H1 (cell line): ENCODE measurements at regions not wholly inside any gene's neighbourhood (a gene's known extent, or its start where the extent isn't known, plus 50 kb on each side); places are given as distances from the start of the nearest gene placed in this dataset.

Experiments used
- CTCF ChIA-PET: fragments of 300-600 bp; sonication (Branson Sonifier 250); formaldehyde crosslinking; loops from one replicate; lab custom pipeline; 2021; ENCODE audit not compliant: partially characterized antibody; lab: Charles Lee
- POLR2A ChIA-PET: fragments of 300-600 bp; sonication (Branson Sonifier 250); formaldehyde crosslinking; loops from one replicate; lab custom pipeline; 2021; ENCODE audit warnings: inconsistent platforms; ENCODE audit not compliant: partially characterized antibody; lab: Charles Lee
- DNase-seq, 2 experiments: peaks; one replicate each; pipeline versions ENCODE4 v3.0.0 to v3.0.0-alpha.2; 2010 to 2022; ENCODE audit warnings: low spot score in 2 of 2, low read depth in 1 of 2, mixed read lengths in 1 of 2
- FAIRE-seq: peaks from 2 replicates; lab custom pipeline; 2011; peaks lifted over from hg19 to GRCh38; lab: Jason Lieb, UNC
- H2AFZ ChIP-seq: 2 replicates; pipeline ENCODE4 v1.8.1; 2012; ENCODE audit warnings: low read length, inconsistent platforms
- H2AK5ac ChIP-seq: 2 replicates; pipeline ENCODE4 v1.6.1; 2013; ENCODE audit warnings: low read depth, low read length
- H2BK120ac ChIP-seq: replicated peaks from 2 replicates; pipeline ENCODE3; 2013; ENCODE audit warnings: low read depth, low read length, inconsistent platforms
- H2BK12ac ChIP-seq: 2 replicates; pipeline ENCODE4 v1.6.1; 2013; ENCODE audit warnings: low read depth, low read length
- H2BK15ac ChIP-seq: 2 replicates; pipeline ENCODE4 v1.6.1; 2013; ENCODE audit warnings: low read length
- H2BK20ac ChIP-seq: 2 replicates; pipeline ENCODE4 v1.6.1; 2013; ENCODE audit warnings: low read length
- H2BK5ac ChIP-seq: 2 replicates; pipeline ENCODE4 v1.6.1; 2013; ENCODE audit warnings: low read depth, low read length
- H3K14ac ChIP-seq: 2 replicates; pipeline ENCODE4 v1.6.1; 2013; ENCODE audit warnings: inconsistent platforms; ENCODE audit not compliant: insufficient read length
- H3K18ac ChIP-seq: 2 replicates; pipeline ENCODE4 v1.6.1; 2013; ENCODE audit warnings: low read length; ENCODE audit errors: extremely low read depth
- H3K23ac ChIP-seq: 2 replicates; pipeline ENCODE4 v1.6.1; 2013; ENCODE audit warnings: inconsistent platforms; ENCODE audit not compliant: insufficient read length
- H3K23me2 ChIP-seq: 2 replicates; pipeline ENCODE4 v1.6.1; 2013; ENCODE audit warnings: low read depth, low read length
- H3K27ac ChIP-seq: 2 replicates; pipeline ENCODE4 v1.6.1; 2011; ENCODE audit warnings: low read depth, low read length, inconsistent platforms
- H3K27me3 ChIP-seq, 4 experiments: replicated peaks in 1 of 4; 1 replicate in 1 of 4; 2 replicates in 3 of 4; pipeline versions ENCODE4 v1.6.1 to v1.8.1; 2011 to 2013; ENCODE audit warnings: low read length in 3 of 4, mild to moderate bottlenecking in 3 of 4, inconsistent platforms in 2 of 4, mixed read lengths in 2 of 4, moderate library complexity in 1 of 4; ENCODE audit not compliant: control insufficient read depth in 3 of 4, insufficient read depth in 3 of 4; ENCODE audit errors: extremely low read depth in 1 of 4
- H3K36me3 ChIP-seq, 4 experiments: 2 replicates each; pipeline versions ENCODE4 v1.6.1 to v1.8.1; 2011 to 2013; ENCODE audit warnings: mild to moderate bottlenecking in 4 of 4, low read length in 3 of 4, moderate library complexity in 2 of 4, control low read depth in 1 of 4, inconsistent platforms in 1 of 4; ENCODE audit not compliant: insufficient read depth in 4 of 4, control insufficient read depth in 2 of 4
- H3K4ac ChIP-seq: replicated peaks from 2 replicates; pipeline ENCODE3; 2013; ENCODE audit warnings: low read length, low read depth, mixed read lengths, inconsistent platforms; ENCODE audit not compliant: insufficient read length
- H3K4me1 ChIP-seq, 4 experiments: replicated peaks in 1 of 4; 1 replicate in 1 of 4; 2 replicates in 3 of 4; pipeline versions ENCODE4 v1.6.1 to v1.8.1; 2011 to 2013; ENCODE audit warnings: low read length in 3 of 4, inconsistent platforms in 2 of 4, mixed read lengths in 1 of 4; ENCODE audit not compliant: insufficient read depth in 4 of 4, control insufficient read depth in 3 of 4
- H3K4me2 ChIP-seq, 2 experiments: 2 replicates each; pipeline versions ENCODE4 v1.6.1 to v1.8.1; 2011 to 2013; ENCODE audit warnings: low read depth in 2 of 2, low read length in 2 of 2, control low read depth in 1 of 2, inconsistent platforms in 1 of 2, mild to moderate bottlenecking in 1 of 2; ENCODE audit not compliant: insufficient read depth in 1 of 2
- H3K4me3 ChIP-seq, 4 experiments: fragments of 200-600, 300-600 bp in 1 of 4; sonication (generic), shearing (Covaris generic), sonication (Bioruptor Twin) in 1 of 4; 2 replicates each; pipeline versions ENCODE4 v1.5.1 to v1.8.1; 2011 to 2016; ENCODE audit warnings: low read length in 4 of 4, low read depth in 3 of 4, control low read depth in 2 of 4, inconsistent platforms in 2 of 4, mild to moderate bottlenecking in 2 of 4, mixed read lengths in 1 of 4, moderate library complexity in 1 of 4; ENCODE audit not compliant: insufficient read depth in 2 of 4; ENCODE audit errors: extremely low read depth in 1 of 4
- H3K56ac ChIP-seq: replicated peaks from 2 replicates; pipeline ENCODE3; 2013; ENCODE audit warnings: low read depth, mild to moderate bottlenecking, mixed read lengths, low read length, inconsistent platforms; ENCODE audit not compliant: insufficient read length
- H3K79me1 ChIP-seq: 2 replicates; pipeline ENCODE4 v1.6.1; 2013; ENCODE audit warnings: low read depth, low read length, control low read depth
- H3K79me2 ChIP-seq, 2 experiments: 2 replicates each; pipeline versions ENCODE4 v1.6.1 to v1.8.1; 2012 to 2013; ENCODE audit warnings: low read length in 2 of 2, mild to moderate bottlenecking in 2 of 2, inconsistent platforms in 1 of 2; ENCODE audit not compliant: insufficient read depth in 2 of 2, control insufficient read depth in 1 of 2
- H3K9ac ChIP-seq, 4 experiments: replicated peaks in 1 of 4; 1 replicate in 1 of 4; 2 replicates in 3 of 4; pipeline versions ENCODE4 v1.6.1 to v1.8.1; 2011 to 2013; ENCODE audit warnings: low read depth in 3 of 4, low read length in 3 of 4, control low read depth in 2 of 4, mild to moderate bottlenecking in 2 of 4, moderate library complexity in 2 of 4, inconsistent platforms in 1 of 4; ENCODE audit errors: extremely low read depth in 1 of 4
- H3K9me3 ChIP-seq, 2 experiments: 2 replicates each; pipeline versions ENCODE4 v1.6.1 to v1.8.1; 2012 to 2013; ENCODE audit warnings: mild to moderate bottlenecking in 2 of 2, moderate library complexity in 2 of 2, control low read depth in 1 of 2, inconsistent platforms in 1 of 2, low read depth in 1 of 2, low read length in 1 of 2, mixed read lengths in 1 of 2; ENCODE audit not compliant: insufficient read depth in 2 of 2
- H4K20me1 ChIP-seq, 2 experiments: replicated peaks in 1 of 2; 2 replicates each; pipeline versions ENCODE3 to v1.8.1; 2011 to 2013; ENCODE audit warnings: inconsistent platforms in 2 of 2, low read length in 2 of 2, mild to moderate bottlenecking in 1 of 2; ENCODE audit not compliant: insufficient read depth in 2 of 2, control insufficient read depth in 1 of 2
- H4K5ac ChIP-seq: 2 replicates; pipeline ENCODE4 v1.6.1; 2013; ENCODE audit warnings: low read length, low read depth, mixed read lengths, inconsistent platforms; ENCODE audit not compliant: insufficient read length
- H4K8ac ChIP-seq: 2 replicates; pipeline ENCODE4 v1.8.0; 2013; ENCODE audit warnings: mild to moderate bottlenecking, moderate library complexity, low read length, inconsistent platforms; ENCODE audit not compliant: insufficient read depth; ENCODE audit errors: extremely low read depth
- H4K91ac ChIP-seq: replicated peaks from 2 replicates; pipeline ENCODE3; 2013; ENCODE audit warnings: low read length, mixed read lengths, inconsistent platforms; ENCODE audit not compliant: insufficient read length
- ATF3 ChIP-seq: IDR thresholded peaks from 2 replicates; pipeline ENCODE4 v1.6.1; 2011; ENCODE audit warnings: low read depth, mild to moderate bottlenecking, low read length; ENCODE audit not compliant: insufficient read depth
- WGBS, 2 experiments: shearing (Covaris generic) in 1 of 2; methylation state at CpG; one replicate each; pipeline versions ENCODE4 v1.1.6 to v1.1.7; 2013 to 2015; ENCODE audit warnings: low lambda C conversion rate in 2 of 2, mixed read lengths in 2 of 2, inconsistent platforms in 1 of 2, low coverage in 1 of 2, missing lambda C conversion rate in 1 of 2; ENCODE audit not compliant: insufficient replicate concordance in 2 of 2, insufficient coverage in 1 of 2, insufficient read length in 1 of 2; ENCODE audit errors: extremely low coverage in 1 of 2, missing lambda C conversion rate in 1 of 2; 5-methylcytosine and 5-hydroxymethylcytosine counted together

GRCh38 chr3:182612332-182612731 is 181.0 kb upstream of the ATP11B start:
- H4K5ac ChIP-seq = no peak overlapping the region
- no peaks in the 10 kb centered on the region for H3K79me2 ChIP-seq
- H3K56ac ChIP-seq = no peak overlapping the region
- no peaks in the 10 kb centered on the region for H3K23me2 ChIP-seq
- no peak overlapping the region for H2AFZ ChIP-seq
- H2BK120ac ChIP-seq = no peak overlapping the region
- 92% methylated on average over 3 of the region's 3 CpGs; no CpG with 5 or more reads in 1 of the 2 experiments for WGBS, 2 experiments
- no peak overlapping the region for H3K14ac ChIP-seq
- H2BK12ac ChIP-seq = no peak overlapping the region
- FAIRE-seq (no peak), DNase-seq (no peak)
- H3K79me1 ChIP-seq = no peaks in the 10 kb centered on the region
- H3K23ac ChIP-seq = no peak overlapping the region
- H3K9me3 ChIP-seq = no peaks in the 10 kb centered on the region
- H3K4me3 ChIP-seq = no peak overlapping the region
- no peak overlapping the region for H3K27ac ChIP-seq
- H3K4me2 ChIP-seq = no peak overlapping the region
- H2BK15ac ChIP-seq = no peak overlapping the region
- no peaks in the 10 kb centered on the region for H4K20me1 ChIP-seq
- ChIA-PET POLR2A (no interaction called here), CTCF (no interaction called here)
- no peak overlapping the region for H3K9ac ChIP-seq
- no peak overlapping the region for H2AK5ac ChIP-seq
- no peak overlapping the region for H2BK20ac ChIP-seq
- H3K4ac ChIP-seq = no peak overlapping the region
- no peaks in the 10 kb centered on the region for H3K36me3 ChIP-seq
- H4K91ac ChIP-seq = no peak overlapping the region
- H2BK5ac ChIP-seq = no peak overlapping the region
- peaks cover 0 to 2% (median 0%) of the 10 kb centered on the region in 4 experiments; a peak in 1 of 7 replicates for H3K4me1 ChIP-seq
- no peaks in the 10 kb centered on the region for H3K27me3 ChIP-seq
- H3K18ac ChIP-seq = no peak overlapping the region
- H4K8ac ChIP-seq = no peak overlapping the region
- TF ChIP-seq ATF3 = no peak
